Right kidney (tissue), 1 donor: ENCODE measurements at regions not wholly inside any gene's neighbourhood (a gene's known extent, or its start where the extent isn't known, plus 50 kb on each side); places are given as distances from the start of the nearest gene placed in this dataset.
A peak's percentile ranks its signal among the peaks of the same experiment; 100 is the strongest.
"Not testable (repeated sequence)": the region's sequence is repeated elsewhere in the genome, so short reads cannot be mapped to it uniquely, and the experiment has no call there.

ENCODE experiments used
- DNase-seq: peaks from one replicate; pipeline ENCODE4 v3.0.0-alpha.2; 2016

GRCh38 chr1:109857702-109858101, 52.9 kb upstream of the CSF1 start:
- DNase-seq: not testable (repeated sequence)

- DNase-seq: not testable (repeated sequence)
Observed at GRCh38 chr1:109855986-109856385, 54.7 kb upstream of the CSF1 start.

GRCh38 chr1:109853972-109854371, 56.7 kb upstream of the CSF1 start:
- not testable (repeated sequence) for DNase-seq

- not testable (repeated sequence) for DNase-seq
Observed at GRCh38 chr1:109852221-109853015, 58.2 kb upstream of the CSF1 start.

- DNase-seq: no peak
Observed at GRCh38 chr1:109850827-109851226, 59.8 kb upstream of the CSF1 start.

GRCh38 chr1:109850194-109850593, 60.5 kb upstream of the CSF1 start:
- DNase-seq: no peak

GRCh38 chr1:109849655-109850054, 61.0 kb upstream of the CSF1 start:
- no peak for DNase-seq

GRCh38 chr1:109847251-109847650, 63.4 kb upstream of the CSF1 start:
- no peak for DNase-seq

GRCh38 chr1:109846846-109847245, 63.8 kb upstream of the CSF1 start:
- DNase-seq: no peak

GRCh38 chr1:109846162-109846561, 64.5 kb upstream of the CSF1 start:
- peak; percentile 21 for DNase-seq

- no peak for DNase-seq
Observed at GRCh38 chr1:109845658-109846057, 65.0 kb upstream of the CSF1 start.

- DNase-seq: no peak
Observed at GRCh38 chr1:109844609-109845008, 66.0 kb upstream of the CSF1 start.

- no peak for DNase-seq
Observed at GRCh38 chr1:109840011-109840629, 70.5 kb upstream of the CSF1 start.

GRCh38 chr1:109839276-109839675, 71.4 kb upstream of the CSF1 start:
- DNase-seq: not testable (repeated sequence)

GRCh38 chr1:109838838-109839240, 71.8 kb upstream of the CSF1 start:
- no peak for DNase-seq

- DNase-seq: no peak
Observed at GRCh38 chr1:109837852-109838570, 72.6 kb upstream of the CSF1 start.

- not testable (repeated sequence) for DNase-seq
Observed at GRCh38 chr1:109835645-109836044, 71.9 kb upstream of the EPS8L3 start.

GRCh38 chr1:109834951-109835350, 71.2 kb upstream of the EPS8L3 start:
- no peak for DNase-seq

- DNase-seq: no peak
Observed at GRCh38 chr1:109832945-109833344, 69.2 kb upstream of the EPS8L3 start.

GRCh38 chr1:109828756-109829505, 65.2 kb upstream of the EPS8L3 start:
- DNase-seq: no peak

GRCh38 chr1:109827986-109828385, 64.3 kb upstream of the EPS8L3 start:
- no peak for DNase-seq

- no peak for DNase-seq
Observed at GRCh38 chr1:109827466-109827865, 63.7 kb upstream of the EPS8L3 start.

GRCh38 chr1:109826930-109827349, 63.2 kb upstream of the EPS8L3 start:
- no peak for DNase-seq
